ENCODE measurements at regions not wholly inside any gene's neighbourhood (a gene's known extent, or its start where the extent isn't known, plus 50 kb on each side); places are given as distances from the start of the nearest gene placed in this dataset.

DNA sequence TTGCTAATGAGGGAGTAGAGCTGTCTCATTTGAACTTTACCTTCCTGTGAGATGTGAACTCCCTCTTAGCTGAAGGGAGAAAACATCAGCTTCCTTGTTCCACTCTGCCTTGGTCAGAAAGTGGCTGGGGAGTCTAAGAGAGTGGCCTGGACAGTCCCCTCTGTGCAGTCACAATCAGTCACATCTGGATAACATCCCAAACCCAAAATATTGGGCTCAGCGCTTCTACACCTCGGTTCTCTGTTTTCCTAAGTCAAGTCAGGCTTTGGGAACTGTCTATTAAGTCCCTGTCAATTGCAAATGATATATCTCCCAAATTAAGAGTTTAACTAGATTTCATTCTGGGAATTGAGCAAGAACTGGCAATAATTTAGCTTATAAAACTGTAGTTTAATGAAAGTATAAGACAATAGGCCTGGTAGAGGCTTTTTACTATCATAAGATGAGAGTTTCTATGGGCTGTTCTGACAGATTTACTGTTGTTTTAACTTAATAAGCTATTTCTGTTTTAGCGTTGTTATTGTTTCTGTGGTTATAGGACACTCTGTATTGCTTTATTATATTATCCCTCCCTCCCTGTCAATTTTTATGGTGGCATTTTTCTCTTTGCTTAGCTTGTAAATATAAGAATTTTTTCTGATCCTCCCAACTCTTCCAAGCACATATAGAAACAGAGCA, 135.1 kb upstream of the LHCGR start:
- in situ Hi-C loops (cut with HindIII; ENCODE audit: low pct_unique_long_range_greater_than_20kb, low sequenced_read_pairs), result no loop called here
- H3K9me3 ChIP-seq (ENCODE audit: control insufficient read depth, insufficient read depth, low read depth, low read length), result no peaks in the 10 kb centered on the region
- no peaks in the 10 kb centered on the region for H3K27me3 ChIP-seq (ENCODE audit: control insufficient read depth, insufficient read depth, low read length)
- no peak for ATAC-seq
- no peak overlapping the region for H3K27ac ChIP-seq (ENCODE audit: low read length)
- TF ChIP-seq, protein P1, sequence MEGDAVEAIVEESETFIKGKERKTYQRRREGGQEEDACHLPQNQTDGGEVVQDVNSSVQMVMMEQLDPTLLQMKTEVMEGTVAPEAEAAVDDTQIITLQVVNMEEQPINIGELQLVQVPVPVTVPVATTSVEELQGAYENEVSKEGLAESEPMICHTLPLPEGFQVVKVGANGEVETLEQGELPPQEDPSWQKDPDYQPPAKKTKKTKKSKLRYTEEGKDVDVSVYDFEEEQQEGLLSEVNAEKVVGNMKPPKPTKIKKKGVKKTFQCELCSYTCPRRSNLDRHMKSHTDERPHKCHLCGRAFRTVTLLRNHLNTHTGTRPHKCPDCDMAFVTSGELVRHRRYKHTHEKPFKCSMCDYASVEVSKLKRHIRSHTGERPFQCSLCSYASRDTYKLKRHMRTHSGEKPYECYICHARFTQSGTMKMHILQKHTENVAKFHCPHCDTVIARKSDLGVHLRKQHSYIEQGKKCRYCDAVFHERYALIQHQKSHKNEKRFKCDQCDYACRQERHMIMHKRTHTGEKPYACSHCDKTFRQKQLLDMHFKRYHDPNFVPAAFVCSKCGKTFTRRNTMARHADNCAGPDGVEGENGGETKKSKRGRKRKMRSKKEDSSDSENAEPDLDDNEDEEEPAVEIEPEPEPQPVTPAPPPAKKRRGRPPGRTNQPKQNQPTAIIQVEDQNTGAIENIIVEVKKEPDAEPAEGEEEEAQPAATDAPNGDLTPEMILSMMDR (IDR thresholded peaks at IDR 0.05), result no peak
- TF ChIP-seq TCF7L2 (IDR thresholded peaks at IDR 0.05; ENCODE audit: low read depth, low read length), result no peak
- TF ChIP-seq SIN3A (IDR thresholded peaks at IDR 0.05; ENCODE audit: borderline replicate concordance, insufficient read depth, low read depth, low read length), result no peak
- no peak for TF ChIP-seq POLR2AphosphoS5 (IDR thresholded peaks at IDR 0.05; ENCODE audit: low read depth, low read length)
- TF ChIP-seq, protein P2, sequence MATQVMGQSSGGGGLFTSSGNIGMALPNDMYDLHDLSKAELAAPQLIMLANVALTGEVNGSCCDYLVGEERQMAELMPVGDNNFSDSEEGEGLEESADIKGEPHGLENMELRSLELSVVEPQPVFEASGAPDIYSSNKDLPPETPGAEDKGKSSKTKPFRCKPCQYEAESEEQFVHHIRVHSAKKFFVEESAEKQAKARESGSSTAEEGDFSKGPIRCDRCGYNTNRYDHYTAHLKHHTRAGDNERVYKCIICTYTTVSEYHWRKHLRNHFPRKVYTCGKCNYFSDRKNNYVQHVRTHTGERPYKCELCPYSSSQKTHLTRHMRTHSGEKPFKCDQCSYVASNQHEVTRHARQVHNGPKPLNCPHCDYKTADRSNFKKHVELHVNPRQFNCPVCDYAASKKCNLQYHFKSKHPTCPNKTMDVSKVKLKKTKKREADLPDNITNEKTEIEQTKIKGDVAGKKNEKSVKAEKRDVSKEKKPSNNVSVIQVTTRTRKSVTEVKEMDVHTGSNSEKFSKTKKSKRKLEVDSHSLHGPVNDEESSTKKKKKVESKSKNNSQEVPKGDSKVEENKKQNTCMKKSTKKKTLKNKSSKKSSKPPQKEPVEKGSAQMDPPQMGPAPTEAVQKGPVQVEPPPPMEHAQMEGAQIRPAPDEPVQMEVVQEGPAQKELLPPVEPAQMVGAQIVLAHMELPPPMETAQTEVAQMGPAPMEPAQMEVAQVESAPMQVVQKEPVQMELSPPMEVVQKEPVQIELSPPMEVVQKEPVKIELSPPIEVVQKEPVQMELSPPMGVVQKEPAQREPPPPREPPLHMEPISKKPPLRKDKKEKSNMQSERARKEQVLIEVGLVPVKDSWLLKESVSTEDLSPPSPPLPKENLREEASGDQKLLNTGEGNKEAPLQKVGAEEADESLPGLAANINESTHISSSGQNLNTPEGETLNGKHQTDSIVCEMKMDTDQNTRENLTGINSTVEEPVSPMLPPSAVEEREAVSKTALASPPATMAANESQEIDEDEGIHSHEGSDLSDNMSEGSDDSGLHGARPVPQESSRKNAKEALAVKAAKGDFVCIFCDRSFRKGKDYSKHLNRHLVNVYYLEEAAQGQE (IDR thresholded peaks at IDR 0.05; ENCODE audit: insufficient read depth in 1 of 2, low read depth in 2 of 2, low read length in 1 of 2), result no peak
- DNase-seq (ENCODE audit: low read depth, low spot score), result no peak
- no peaks in the 10 kb centered on the region for H3K4me1 ChIP-seq (ENCODE audit: control insufficient read depth, insufficient read depth, low read length)
- CTCF ChIA-PET, result no interaction called here
- no TSS peak for BruUV-seq (replicated peaks)
- H3K36me3 ChIP-seq (ENCODE audit: control insufficient read depth, insufficient read depth, low read length), result no peaks in the 10 kb centered on the region
- no peak overlapping the region for H3K4me3 ChIP-seq (ENCODE audit: low read depth in 2 of 2, low read length in 2 of 2)
- POLR2A ChIA-PET, result interaction anchor here (0.6 kb wide), 1 partner anchor 57 kb away, joined by 3 read pairs; no protein-coding TSS in a partner anchor
- intact Hi-C loops (cut with micrococcal nuclease; ENCODE audit: unreplicated experiment), result no loop called here

DNA sequence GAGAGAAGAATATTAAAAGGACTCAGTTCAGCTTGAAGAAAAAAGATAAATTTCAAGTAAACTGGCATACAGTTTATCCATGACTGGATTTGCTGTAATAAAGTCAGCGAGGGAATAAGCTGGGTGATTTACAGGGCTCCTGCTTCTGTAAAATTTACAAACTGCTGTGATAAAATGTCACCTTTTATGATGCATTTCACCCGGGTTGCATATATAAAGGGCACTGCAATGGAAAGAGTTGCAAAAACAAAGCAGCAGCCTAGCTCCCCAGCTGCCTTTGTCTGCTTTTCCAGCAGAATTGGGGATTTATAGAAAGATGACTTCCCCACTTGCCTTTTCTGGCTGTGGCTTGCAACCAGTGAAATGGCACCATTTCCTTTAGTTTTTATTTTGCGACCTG, 132.5 kb upstream of the LHCGR start:
- intact Hi-C loops (cut with micrococcal nuclease; ENCODE audit: unreplicated experiment) (no loop called here), in situ Hi-C loops (cut with HindIII; ENCODE audit: low pct_unique_long_range_greater_than_20kb, low sequenced_read_pairs) (no loop called here)
- POLR2A ChIA-PET, result no interaction called here
- no TSS peak for BruUV-seq (replicated peaks)
- H3K4me3 ChIP-seq (ENCODE audit: low read depth in 2 of 2, low read length in 2 of 2), result no peak overlapping the region
- DNase-seq (ENCODE audit: low read depth, low spot score) (no peak), ATAC-seq (no peak)
- no peak for TF ChIP-seq TCF7L2 (IDR thresholded peaks at IDR 0.05; ENCODE audit: low read depth, low read length)
- TF ChIP-seq, protein P2 (IDR thresholded peaks at IDR 0.05; ENCODE audit: insufficient read depth in 1 of 2, low read depth in 2 of 2, low read length in 1 of 2), result no peak
- no peak for TF ChIP-seq SIN3A (IDR thresholded peaks at IDR 0.05; ENCODE audit: borderline replicate concordance, insufficient read depth, low read depth, low read length)
- no peak for TF ChIP-seq POLR2AphosphoS5 (IDR thresholded peaks at IDR 0.05; ENCODE audit: low read depth, low read length)
- TF ChIP-seq, protein P1 (IDR thresholded peaks at IDR 0.05), result no peak
- no peak overlapping the region for H3K27ac ChIP-seq (ENCODE audit: low read length)
- H3K9me3 ChIP-seq (ENCODE audit: control insufficient read depth, insufficient read depth, low read depth, low read length), result no peaks in the 10 kb centered on the region
- H3K36me3 ChIP-seq (ENCODE audit: control insufficient read depth, insufficient read depth, low read length), result no peaks in the 10 kb centered on the region
- no peaks in the 10 kb centered on the region for H3K4me1 ChIP-seq (ENCODE audit: control insufficient read depth, insufficient read depth, low read length)
- CTCF ChIA-PET, result no interaction called here
- H3K27me3 ChIP-seq (ENCODE audit: control insufficient read depth, insufficient read depth, low read length), result no peaks in the 10 kb centered on the region
